ENCODE measurements at regions not wholly inside any gene's neighbourhood (a gene's known extent, or its start where the extent isn't known, plus 50 kb on each side); places are given as distances from the start of the nearest gene placed in this dataset.

DNA sequence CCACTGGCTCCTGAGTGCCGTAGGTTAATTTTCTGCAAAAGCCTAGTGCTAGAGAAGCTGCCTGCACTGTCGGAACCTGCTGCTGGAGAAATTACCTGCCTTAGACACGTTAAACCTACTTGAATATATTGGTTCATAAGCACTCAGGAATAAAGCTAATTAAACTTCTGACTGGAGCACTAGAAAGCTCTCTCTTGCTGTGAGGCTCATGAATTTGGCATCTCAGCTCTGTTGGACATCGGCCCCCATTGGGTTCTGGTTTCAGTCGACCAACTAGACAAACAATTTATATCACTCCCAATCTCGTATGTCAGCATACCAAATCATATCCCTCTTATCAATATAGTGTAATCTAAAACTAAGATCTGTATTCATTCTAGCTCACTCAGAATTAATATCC, 52.4 kb upstream of the SEMA3C start:
- CTCF ChIA-PET = no interaction called here
- Mint-ChIP-seq H3K27me3 (ENCODE audit: low read depth) (no peaks in the 10 kb centered on the region), H3K36me3 (ENCODE audit: low read depth) (no peaks in the 10 kb centered on the region), H3K9me3 (ENCODE audit: insufficient read depth) (peaks cover 3% of the 10 kb centered on the region), H3K4me1 (ENCODE audit: low read depth) (no peaks in the 10 kb centered on the region), H3K4me3 (no peak overlapping the region), H3K27ac (no peak overlapping the region)
- DNase-seq = no peak
- POLR2A ChIA-PET = no interaction called here
- ATAC-seq = no peak

Measured in activated CD8-positive, alpha-beta T cell treated with anti-CD3 and anti-CD28 coated beads, Interleukin-2, amount 10 ng/mL, durations not matched to agents 7 days and 5 days (primary cell).